ENCODE measurements at regions not wholly inside any gene's neighbourhood (a gene's known extent, or its start where the extent isn't known, plus 50 kb on each side); places are given as distances from the start of the nearest gene placed in this dataset.
A peak's percentile ranks its signal among the peaks of the same experiment; 100 is the strongest.

DNA sequence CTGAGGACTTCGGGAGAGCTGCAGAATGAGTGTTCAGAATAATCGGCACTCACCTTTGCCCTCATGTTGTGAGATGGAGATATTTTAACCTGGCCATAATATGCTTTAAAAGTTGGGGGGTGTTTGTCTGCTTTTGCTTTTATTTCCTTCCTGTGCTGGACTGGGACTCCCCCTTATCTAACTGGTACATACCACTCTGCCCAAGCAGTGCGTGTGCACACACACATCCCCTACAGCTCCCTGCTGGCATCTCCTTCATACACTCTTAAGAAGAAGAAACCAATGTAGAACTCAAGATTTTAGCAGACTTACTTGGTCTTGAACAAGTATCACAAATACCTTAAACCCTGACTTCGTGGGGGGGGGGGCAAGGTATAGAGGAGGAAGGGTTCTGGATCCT lies 146.2 kb upstream of the DMRT1 start:
- DNase-seq = no peak

DNA sequence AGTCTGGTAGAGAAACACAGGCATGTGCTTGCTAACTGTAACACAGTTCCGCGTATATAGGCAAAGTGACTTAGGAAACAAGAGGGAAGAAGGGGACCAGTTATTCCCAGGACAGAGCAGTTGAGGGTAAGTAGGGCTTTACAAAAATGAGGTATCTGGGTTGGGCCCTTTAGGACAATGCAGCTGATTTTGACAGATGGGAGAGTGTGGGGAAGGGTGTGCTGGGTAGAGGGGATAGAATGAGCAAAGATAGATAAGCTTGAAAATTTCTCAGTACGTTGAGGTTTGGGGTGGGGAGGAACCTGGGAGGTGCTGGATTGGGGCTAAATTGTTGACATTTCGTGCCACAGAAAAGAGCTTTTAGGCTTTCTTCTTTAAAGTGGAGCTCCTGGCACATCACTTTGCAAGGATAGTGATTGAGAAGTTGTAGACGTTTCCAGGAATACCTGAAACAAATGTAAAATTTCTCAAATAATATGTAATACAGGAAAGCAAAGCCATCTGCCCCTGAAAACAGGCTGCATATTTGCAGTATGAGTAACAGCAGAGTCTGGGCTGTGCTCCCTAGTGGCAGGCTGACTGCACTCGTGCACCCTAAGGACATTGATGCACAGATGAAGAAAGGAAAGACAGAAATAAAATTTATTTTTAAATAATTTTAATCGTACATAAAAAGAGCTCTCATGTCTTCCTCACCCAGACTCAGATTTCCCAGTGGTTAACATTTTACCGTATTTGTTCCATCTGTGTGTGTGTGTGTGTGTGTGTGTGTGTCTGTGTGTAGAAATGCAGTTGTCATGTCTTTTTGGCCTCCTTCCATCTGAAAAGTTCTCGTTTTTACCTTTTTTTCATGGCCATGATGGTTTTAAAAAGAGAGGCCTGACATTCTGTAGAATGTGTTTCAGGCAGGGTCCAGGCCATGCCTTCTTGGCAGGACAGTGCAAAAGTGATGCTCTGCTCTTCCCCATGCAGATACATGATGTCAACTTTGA lies 144.9 kb upstream of the DMRT1 start:
- no peak for DNase-seq

DNA sequence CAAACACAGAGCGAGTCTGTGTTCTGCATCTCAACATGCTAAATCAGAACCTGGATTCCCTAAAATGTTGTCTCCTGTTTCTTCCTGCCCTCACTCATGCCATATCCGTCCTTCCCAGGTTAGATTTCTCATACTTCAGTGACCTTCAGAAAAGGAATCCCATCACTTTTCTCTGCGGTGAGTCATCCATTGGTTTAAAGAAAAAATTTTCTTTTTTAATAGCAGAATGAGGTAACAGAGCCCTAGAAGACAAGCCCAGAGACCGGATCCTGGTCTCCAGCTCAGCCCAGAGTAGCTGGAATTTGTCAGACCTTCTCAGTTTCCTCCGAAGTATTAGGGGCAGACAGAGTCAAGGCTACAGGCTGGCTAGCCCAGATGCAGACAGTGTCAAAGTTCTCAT lies 143.2 kb upstream of the DMRT1 start:
- DNase-seq = no peak

DNA sequence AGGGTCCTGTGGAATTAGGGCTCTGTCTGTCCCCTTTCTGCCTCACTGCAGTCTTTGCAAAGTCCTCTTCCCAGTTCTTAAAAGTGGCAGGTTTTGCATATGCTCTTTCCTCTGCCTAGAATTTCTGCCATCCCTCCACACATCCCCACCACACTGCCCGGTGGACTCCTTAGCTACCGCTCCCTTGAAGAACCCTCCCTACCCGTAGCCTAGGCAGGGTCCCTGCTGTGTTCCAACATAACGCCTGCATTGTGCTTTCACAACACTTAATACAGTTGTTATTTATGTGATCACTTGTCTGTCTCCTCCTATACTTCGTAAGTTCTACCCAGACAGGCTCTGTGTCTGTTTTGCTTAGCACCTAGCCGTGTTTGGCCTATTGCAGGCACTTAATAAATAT lies 142.5 kb upstream of the DMRT1 start:
- no peak for DNase-seq

DNA sequence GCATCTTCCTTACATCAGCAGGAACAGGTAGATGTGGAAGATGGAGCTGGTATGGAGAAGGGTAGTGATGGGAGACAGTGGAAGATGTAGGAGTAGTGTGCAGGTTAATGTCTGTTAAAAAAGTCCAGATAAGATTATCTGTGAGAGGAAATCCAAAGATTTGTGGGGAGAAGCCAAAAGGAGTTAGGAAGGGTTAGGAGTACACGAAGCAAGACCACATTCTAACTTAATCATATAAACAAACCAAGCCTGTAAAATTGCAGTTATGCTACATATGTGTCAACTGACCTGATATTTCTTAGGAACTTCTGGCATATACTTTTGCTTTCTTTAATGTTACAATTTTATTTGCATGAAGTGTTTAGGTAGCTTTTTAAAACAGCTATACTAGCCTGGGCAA lies 142.1 kb upstream of the DMRT1 start:
- no peak for DNase-seq

DNA sequence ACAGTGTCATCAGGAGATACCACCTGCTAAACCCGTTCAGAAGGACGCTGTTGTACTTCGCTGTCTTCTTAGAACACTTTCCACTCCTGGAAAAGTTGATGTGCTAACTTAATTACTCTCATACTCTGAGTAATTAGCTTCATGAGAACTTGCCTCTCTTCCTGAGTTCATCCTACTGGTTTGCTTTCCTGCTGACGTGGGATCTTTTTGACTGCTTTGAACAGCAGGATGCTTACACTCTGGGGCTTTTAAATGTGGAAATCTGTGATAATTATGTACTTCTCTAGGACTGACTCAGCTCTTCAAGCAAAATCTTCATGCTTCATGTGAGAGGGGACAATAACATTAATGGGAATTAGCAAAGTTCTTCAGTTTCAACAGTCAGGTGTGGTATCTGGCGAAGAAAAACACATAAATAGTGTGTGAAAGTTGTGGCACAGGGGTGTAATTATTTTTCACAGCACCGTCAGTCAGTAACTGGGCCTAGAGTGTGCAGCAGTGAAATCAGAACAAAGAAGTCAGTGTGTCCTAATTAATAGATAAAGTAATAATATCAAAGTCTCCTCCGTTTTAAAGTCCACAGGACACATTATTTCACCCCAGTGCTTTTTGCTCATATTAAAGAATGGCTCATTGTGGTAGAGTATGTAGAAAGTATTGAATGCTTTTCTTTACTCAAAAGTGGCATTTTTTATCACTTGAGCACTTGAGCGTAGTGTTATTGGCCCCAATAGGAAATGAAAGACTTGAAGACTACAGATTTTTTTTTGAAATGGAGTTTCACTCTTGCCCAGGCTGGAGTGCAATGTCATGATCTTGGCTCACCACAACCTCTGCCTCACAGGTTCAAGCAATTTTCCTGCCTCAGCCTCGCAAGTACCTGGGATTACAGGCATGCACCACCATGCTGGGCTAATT lies 140.9 kb upstream of the DMRT1 start:
- no peak for DNase-seq

DNA sequence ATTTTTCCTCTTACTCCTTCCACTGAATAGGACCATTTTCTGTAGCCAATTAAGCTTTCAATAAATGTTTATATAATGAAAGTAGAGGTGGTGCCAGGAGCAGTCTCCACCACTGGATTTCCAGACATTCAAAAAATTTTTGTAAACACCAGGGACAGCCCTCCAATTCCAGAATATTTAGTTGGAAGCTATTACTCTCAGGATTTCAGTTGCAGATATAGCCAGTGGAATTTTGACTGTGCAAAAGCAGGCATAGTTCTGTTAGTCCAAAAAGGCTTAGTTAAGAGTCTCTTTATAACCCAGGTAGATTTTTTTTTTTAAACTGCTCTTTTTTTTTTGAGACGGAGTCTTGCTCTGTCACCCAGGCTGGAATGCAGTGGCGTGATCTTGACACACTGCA lies 138.1 kb upstream of the DMRT1 start:
- no peak for DNase-seq

DNA sequence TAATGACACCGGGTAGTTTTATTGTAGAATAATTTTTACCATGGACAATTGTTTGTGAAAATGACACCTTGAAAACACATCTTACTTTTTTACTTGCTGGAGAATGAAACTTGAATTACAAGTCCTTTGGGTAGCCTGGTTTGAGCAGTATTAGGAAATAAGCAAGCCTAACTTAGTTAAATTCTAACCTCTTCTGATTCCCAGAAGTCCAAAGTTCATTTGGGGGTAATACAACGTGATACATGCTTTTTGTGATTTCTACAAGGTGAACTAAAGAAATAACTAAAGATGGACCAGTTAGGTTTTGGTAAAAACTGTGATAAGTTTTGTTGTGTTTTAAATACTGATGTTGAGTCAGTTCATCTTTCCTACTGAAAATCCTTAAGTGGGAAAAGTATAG lies 135.4 kb upstream of the DMRT1 start:
- no peak for DNase-seq

DNA sequence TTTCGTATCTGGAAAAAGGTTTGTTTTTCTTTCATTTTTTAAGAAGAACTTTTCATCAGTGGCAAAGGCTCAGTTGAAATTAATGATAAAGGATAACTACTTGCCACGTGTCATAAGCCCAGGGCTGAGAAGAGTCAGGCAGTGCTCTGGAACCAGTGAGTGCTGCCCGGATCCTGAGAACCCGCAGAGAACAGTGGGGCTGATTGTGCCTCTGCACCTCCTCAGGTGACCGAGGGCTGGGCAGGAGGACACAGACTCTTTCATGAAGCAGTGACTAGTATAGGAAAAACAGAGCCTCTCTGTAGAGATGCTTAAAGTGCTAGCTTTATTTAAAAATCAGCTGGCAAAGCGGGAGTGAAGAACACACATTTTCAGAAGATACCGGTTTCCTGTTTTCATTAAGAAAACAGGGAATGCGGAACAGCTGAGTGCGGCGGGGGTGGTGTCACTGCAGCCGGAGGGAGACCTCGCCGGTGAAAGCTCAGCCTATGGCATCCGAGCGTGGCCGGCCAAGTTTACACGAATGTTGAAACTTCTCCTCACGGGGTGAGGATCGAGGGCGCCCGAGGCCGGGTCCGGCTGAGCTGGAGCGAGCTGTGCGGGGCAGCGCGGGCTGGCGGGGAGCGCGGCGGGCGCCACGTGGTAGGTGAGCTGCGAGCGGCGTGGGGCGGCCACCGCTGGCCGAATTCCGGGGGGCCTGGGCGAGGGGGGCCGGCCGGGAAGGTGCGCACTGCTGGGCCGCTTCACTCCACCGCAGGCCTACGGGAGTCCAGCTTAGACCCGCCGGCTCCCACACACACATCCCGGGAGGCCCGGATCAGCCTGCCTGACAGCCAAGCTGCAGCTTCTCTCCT lies 134.7 kb upstream of the DMRT1 start:
- DNase-seq = peak; percentile 42

DNA sequence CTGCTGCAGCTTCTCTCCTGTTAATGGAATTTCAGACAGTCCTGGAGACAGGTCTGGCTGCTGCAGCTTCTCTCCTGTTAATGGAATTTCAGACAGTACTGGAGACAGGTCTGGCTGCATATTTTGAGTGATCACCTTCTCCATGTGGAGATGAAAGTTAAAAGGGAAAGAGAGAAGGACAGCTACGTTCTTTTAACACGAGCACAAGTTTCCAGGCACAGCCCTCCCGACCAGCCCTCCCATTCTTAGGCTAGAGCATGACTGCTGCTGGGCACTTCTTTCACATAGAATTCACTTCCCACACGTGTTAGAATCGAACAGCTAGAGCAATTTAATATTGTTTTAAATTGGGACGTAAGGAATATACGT lies 133.3 kb upstream of the DMRT1 start:
- no peak for DNase-seq

DNA sequence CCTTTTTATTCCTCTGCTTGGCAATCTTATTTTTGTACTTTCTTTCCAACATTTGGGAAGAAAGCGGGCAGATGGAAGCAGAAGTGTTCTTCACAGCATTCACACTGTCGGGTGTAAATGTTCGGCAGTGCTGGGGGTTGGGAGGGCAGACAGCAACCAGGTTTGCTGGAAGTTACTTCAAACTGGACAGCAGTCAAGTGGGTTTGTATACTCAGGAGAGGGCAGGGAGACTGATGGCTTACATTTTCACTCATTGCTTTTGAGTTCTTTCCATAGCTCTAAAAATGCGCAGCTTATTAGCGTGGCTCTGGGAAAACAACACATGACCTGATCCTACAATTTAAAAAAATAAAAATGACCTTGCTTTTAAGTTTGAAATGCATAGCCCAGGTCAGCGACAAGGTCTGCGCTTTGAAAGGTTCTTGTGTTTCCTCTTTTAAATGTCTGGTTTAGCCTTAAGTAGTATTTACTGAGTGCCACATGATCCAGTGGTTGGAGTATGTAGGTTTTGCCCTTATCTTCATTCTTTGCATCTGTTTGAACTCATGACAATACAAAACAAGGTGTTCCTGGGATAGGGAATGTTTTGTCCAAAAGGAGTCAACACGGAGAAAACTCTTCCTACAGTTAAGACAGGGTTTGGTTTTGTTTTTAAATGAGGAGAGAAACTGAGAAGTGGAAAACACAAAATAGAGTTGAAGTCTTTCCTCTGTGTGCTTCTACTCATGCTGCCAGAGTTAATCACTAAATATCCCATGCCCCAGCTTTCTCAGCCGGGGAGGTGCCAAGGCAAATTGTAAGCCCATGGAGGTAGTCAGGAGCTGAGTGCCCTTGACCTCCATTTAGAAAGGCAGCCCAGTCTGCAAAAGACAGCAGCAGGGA lies 132.7 kb upstream of the DMRT1 start:
- DNase-seq = no peak

DNA sequence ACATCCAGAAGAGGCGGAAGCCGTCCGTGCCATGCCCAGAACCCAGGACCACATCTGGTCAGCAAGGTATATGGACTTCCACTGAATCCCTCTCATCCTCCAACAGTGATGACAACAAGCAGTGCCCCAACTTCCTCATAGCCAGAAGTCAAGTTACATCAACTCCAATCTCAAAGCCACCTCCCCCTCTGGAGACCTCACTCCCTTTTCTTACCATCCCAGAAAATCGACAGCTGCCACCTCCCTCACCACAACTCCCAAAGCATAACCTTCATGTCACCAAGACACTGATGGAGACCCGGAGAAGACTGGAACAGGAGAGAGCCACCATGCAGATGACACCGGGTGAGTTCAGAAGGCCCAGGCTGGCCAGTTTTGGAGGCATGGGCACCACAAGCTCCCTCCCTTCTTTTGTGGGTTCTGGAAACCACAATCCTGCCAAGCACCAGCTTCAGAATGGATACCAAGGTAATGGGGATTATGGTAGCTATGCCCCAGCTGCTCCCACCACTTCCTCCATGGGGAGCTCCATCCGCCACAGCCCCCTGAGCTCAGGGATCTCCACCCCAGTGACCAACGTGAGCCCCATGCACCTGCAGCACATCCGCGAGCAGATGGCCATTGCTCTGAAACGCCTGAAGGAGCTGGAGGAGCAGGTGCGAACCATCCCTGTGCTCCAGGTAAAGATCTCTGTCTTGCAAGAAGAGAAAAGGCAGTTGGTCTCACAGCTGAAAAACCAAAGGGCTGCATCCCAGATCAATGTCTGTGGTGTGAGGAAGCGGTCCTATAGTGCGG lies 130.3 kb upstream of the DMRT1 start:
- no peak for DNase-seq

DNA sequence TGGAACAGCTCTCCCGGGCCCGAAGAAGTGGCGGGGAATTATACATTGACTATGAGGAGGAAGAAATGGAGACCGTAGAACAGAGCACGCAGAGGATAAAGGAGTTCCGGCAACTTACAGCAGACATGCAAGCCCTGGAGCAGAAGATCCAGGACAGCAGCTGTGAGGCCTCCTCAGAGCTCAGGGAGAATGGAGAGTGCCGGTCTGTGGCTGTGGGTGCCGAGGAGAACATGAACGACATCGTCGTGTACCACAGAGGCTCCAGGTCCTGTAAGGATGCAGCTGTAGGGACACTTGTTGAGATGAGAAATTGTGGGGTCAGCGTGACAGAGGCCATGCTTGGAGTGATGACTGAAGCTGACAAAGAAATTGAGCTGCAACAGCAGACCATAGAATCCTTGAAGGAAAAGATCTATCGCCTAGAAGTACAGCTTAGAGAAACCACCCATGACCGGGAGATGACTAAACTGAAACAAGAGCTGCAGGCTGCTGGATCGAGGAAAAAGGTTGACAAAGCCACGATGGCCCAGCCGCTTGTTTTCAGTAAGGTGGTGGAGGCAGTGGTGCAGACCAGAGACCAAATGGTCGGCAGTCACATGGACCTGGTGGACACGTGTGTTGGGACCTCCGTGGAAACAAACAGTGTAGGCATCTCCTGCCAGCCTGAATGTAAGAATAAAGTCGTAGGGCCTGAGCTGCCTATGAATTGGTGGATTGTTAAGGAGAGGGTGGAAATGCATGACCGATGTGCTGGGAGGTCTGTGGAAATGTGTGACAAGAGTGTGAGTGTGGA lies 129.5 kb upstream of the DMRT1 start:
- DNase-seq = no peak

DNA sequence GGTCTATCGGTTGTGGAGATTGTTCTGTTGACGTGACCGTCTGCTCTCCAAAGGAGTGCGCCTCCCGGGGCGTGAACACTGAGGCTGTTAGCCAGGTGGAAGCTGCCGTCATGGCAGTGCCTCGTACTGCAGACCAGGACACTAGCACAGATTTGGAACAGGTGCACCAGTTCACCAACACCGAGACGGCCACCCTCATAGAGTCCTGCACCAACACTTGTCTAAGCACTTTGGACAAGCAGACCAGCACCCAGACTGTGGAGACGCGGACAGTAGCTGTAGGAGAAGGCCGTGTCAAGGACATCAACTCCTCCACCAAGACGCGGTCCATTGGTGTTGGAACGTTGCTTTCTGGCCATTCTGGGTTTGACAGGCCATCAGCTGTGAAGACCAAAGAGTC lies 128.9 kb upstream of the DMRT1 start:
- no peak for DNase-seq

DNA sequence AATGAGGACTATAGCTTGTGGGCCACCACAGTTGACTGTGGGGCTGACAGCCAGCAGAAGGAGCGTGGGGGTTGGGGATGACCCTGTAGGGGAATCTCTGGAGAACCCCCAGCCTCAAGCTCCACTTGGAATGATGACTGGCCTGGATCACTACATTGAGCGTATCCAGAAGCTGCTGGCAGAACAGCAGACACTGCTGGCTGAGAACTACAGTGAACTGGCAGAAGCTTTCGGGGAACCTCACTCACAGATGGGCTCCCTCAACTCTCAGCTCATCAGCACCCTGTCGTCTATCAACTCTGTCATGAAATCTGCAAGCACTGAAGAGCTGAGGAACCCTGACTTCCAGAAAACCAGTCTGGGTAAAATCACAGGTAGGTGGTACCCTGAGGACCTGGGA lies 128.4 kb upstream of the DMRT1 start:
- no peak for DNase-seq

DNA sequence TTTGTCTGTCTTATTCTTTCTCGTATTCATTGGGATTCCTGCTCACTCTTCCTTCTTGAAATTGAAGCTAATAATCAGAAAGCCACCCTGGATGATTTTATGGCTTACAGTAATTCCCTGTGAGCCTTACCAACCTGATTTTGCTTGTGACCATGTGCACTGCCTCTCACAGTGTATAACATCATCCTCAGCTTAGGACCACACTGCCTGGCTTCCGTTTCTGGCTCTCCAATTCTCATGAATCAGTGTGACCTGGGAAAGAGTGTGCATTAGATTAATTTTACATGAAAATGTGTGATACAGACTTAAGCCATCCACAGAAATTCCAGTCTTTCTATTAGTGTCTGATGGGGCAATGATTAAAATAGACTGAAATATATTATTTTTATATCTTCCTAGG lies 126.8 kb upstream of the DMRT1 start:
- no peak for DNase-seq

DNA sequence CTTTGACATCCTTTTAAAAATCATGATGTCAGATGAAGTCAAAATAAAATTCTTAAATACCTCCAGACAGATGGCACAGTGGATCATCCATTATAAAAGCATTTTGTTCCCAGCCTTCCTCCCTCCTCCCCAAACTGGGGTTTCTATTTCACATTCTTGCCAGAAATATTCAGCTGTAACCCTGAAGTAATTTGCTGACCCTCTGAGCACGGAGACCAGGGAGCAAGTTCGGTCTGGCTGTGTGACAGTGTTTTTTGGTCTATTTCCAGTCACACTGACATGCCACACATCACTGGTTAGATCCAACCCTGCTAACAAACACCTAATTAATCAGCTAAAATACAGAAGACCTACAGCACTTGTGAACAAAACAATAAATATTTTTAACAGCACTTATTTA lies 126.2 kb upstream of the DMRT1 start:
- DNase-seq = no peak

DNA sequence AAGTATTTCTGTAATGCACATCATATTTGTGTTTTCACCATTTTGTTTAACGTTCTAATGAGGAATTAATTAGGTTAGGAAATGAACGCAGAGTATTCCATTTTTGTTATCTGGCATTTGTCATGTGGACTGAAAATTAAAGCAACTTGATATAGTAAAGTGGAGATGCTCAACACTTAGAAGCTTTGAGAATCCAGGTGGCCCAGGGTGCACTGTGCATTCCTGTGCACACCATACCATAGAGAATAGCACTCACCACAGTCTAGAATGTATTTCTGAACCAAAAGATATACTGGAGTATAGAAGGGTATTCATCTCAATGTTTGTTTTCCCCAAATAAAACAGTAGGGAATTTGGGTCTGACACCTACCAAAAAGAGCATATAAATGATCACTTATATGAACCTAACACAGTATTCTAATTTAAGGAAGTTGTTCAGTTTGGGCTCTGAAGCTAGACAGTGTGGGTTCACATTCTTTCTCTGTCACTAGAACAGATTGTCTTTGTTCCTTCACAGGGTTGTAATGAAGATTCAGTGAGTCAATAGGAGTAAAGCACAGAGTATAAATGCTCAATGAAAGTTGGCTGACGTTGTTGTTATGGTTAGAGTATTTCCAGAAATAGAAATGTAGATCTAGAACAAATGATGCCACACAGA lies 125.6 kb upstream of the DMRT1 start:
- DNase-seq = no peak

DNA sequence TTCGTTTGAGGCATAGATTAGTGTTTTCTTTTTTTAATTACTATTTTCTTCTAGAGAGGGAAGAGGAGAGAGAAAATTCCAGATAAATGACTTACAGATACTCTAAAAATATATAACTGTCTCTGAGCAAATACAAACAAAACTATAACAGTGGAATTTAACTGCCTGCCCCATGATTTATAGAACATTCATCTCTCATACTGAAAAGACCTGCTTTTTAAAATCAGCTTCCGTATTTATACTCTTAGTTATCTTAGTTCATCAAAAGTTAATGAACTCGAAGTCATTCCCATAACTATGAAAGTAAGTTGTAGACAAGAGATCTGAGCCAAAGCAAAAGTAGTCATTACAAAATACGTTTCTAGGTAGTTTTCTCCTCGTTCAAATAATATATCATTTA lies 123.8 kb upstream of the DMRT1 start:
- DNase-seq = no peak
